PC-9 (cell line): ENCODE measurements at regions not wholly inside any gene's neighbourhood (a gene's known extent, or its start where the extent isn't known, plus 50 kb on each side); places are given as distances from the start of the nearest gene placed in this dataset.
A peak's percentile ranks its signal among the peaks of the same experiment; 100 is the strongest.

Source experiments
- BruUV-seq: library from RNA; stranded (reverse); fragments of 400-500 nt; replicated peaks from 2 replicates; lab custom pipeline; 2021; lab: Mats Ljungman, UMichigan
- CTCF ChIA-PET: fragments of 300-600 bp; sonication (Branson Sonifier 250); formaldehyde crosslinking; loops from one replicate; lab custom pipeline; 2022; ENCODE audit warnings: antibody characterized with exemption; lab: Charles Lee
- POLR2A ChIA-PET: fragments of 300-600 bp; sonication (Branson Sonifier 250); formaldehyde crosslinking; loops from one replicate; lab custom pipeline; 2022; ENCODE audit warnings: antibody characterized with exemption; ENCODE audit not compliant: unreplicated experiment; lab: Charles Lee
- DNase-seq, 2 experiments: peaks; one replicate each; pipeline versions ENCODE4 v3.0.0 to v3.0.0-alpha.2; 2015 to 2022; ENCODE audit warnings: mixed read lengths in 1 of 2
- H2AFZ ChIP-seq: fragments of 200-600 bp; sonication (generic); 2 replicates; pipeline ENCODE4 v1.8.1; 2017; ENCODE audit warnings: antibody characterized with exemption
- H3F3A ChIP-seq: fragments of 200-600 bp; sonication (generic); 2 replicates; pipeline ENCODE4 v1.8.1; 2017; ENCODE audit warnings: antibody characterized with exemption, mild to moderate bottlenecking, low read depth; ENCODE audit not compliant: insufficient read depth
- H3K27ac ChIP-seq: fragments of 200-600 bp; sonication (generic); 2 replicates; pipeline ENCODE4 v1.6.1; 2016; ENCODE audit warnings: mixed run types
- H3K27me3 ChIP-seq: fragments of 200-600 bp; sonication (generic); 2 replicates; pipeline ENCODE4 v1.6.1; 2016; ENCODE audit warnings: low read depth, mixed run types; ENCODE audit not compliant: insufficient read depth
- H3K36me3 ChIP-seq: fragments of 200-600 bp; sonication (generic); 2 replicates; pipeline ENCODE4 v1.6.1; 2016; ENCODE audit warnings: low read depth, mixed run types
- H3K4me1 ChIP-seq: fragments of 200-600 bp; sonication (generic); replicated peaks from 2 replicates; pipeline ENCODE4 v1.6.1; 2016; ENCODE audit warnings: mixed run types; ENCODE audit not compliant: insufficient read depth
- H3K4me2 ChIP-seq: fragments of 200-600 bp; sonication (generic); 2 replicates; pipeline ENCODE4 v1.6.1; 2017; ENCODE audit warnings: mixed run types
- H3K4me3 ChIP-seq: fragments of 200-600 bp; sonication (generic); 2 replicates; pipeline ENCODE4 v1.6.1; 2016; ENCODE audit warnings: mixed run types
- H3K79me2 ChIP-seq: fragments of 200-600 bp; sonication (generic); 2 replicates; pipeline ENCODE4 v1.6.1; 2017; ENCODE audit warnings: low read depth, mixed run types
- H3K9me2 ChIP-seq: fragments of 200-600 bp; sonication (generic); 2 replicates; pipeline ENCODE4 v1.8.1; 2017; ENCODE audit warnings: mild to moderate bottlenecking; ENCODE audit not compliant: insufficient read depth
- H3K9me3 ChIP-seq: fragments of 200-600 bp; sonication (generic); 2 replicates; pipeline ENCODE4 v1.8.1; 2016; ENCODE audit warnings: low read depth; ENCODE audit not compliant: insufficient read depth
- H4K20me1 ChIP-seq: fragments of 200-600 bp; sonication (generic); 2 replicates; pipeline ENCODE4 v1.8.1; 2017; ENCODE audit not compliant: insufficient read depth
- EZH2 ChIP-seq: fragments of 200-600 bp; sonication (generic); IDR thresholded peaks from 2 replicates; pipeline ENCODE4 v1.8.0; 2017; ENCODE audit warnings: antibody characterized with exemption, low read depth
- intact Hi-C: fragments of 100-400 bp; cut with micrococcal nuclease; formaldehyde crosslinking; loops from one replicate; pipeline ENCODE4 v1.10.0; 2022; ENCODE audit not compliant: unreplicated experiment
- TF ChIP-seq, protein P1 (sequence below): fragments of 200-600 bp; sonication (generic); conservative IDR thresholded peaks from 2 replicates; pipeline ENCODE4 v1.6.1; 2017; ENCODE audit warnings: mixed run types, antibody characterized with exemption, mild to moderate bottlenecking, moderate library complexity

DNA sequence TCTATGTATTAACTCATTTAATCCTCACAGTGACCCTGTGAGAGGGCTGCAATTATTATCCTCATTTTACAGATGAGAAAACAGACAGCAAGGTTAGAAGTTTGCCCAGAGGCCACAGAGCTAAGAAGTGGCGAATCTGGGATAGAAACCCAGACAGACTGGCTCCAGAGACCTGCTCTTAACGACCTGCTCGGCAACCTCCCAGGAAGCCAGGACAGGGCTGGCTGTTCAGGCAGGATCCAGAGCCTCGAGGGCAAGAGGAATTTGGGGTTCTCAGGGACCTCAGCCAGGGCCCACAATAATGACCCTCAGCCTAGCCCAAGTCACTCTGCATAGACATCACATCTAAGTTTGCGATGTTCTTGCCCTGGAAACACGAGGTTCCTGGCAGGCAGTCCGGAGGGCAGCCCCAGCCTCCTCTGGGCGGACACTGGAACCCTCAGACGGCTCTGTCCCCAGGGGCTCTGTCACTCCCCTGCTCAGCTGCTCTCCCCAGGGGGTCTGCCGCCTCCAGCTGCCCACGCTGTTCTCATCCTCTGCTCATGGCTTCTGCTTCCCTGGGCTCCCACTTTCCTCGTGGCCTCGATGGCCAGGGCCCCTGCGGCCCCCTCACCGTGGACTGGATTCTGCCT, 138.5 kb upstream of the ERCC6L2 start:
- no peaks in the 10 kb centered on the region for H4K20me1 ChIP-seq
- BruUV-seq = no TSS peak
- peaks cover 8% of the 10 kb centered on the region; the same call in 1 of the 2 replicates for H3K27me3 ChIP-seq
- H3K9me2 ChIP-seq = no peaks in the 10 kb centered on the region
- ChIA-PET CTCF (interaction anchor here (0.5 to 1.1 kb wide), 4 partner anchors 10 to 1284 kb away, joined by 4 to 6 read pairs (median 4); no protein-coding TSS in a partner anchor), POLR2A (no interaction called here)
- no peak overlapping the region for H3K27ac ChIP-seq
- no peaks in the 10 kb centered on the region for H3F3A ChIP-seq
- H3K36me3 ChIP-seq = no peaks in the 10 kb centered on the region
- no peaks in the 10 kb centered on the region for H3K79me2 ChIP-seq
- no peak overlapping the region for H2AFZ ChIP-seq
- H3K4me2 ChIP-seq = no peak overlapping the region
- intact Hi-C loops = no loop called here
- no peaks in the 10 kb centered on the region for H3K4me1 ChIP-seq
- DNase-seq = no peak
- H3K9me3 ChIP-seq = no peaks in the 10 kb centered on the region
- TF ChIP-seq, protein P1, sequence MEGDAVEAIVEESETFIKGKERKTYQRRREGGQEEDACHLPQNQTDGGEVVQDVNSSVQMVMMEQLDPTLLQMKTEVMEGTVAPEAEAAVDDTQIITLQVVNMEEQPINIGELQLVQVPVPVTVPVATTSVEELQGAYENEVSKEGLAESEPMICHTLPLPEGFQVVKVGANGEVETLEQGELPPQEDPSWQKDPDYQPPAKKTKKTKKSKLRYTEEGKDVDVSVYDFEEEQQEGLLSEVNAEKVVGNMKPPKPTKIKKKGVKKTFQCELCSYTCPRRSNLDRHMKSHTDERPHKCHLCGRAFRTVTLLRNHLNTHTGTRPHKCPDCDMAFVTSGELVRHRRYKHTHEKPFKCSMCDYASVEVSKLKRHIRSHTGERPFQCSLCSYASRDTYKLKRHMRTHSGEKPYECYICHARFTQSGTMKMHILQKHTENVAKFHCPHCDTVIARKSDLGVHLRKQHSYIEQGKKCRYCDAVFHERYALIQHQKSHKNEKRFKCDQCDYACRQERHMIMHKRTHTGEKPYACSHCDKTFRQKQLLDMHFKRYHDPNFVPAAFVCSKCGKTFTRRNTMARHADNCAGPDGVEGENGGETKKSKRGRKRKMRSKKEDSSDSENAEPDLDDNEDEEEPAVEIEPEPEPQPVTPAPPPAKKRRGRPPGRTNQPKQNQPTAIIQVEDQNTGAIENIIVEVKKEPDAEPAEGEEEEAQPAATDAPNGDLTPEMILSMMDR = no peak
- TF ChIP-seq EZH2 = no peak
- no peak overlapping the region for H3K4me3 ChIP-seq

- intact Hi-C loops = no loop called here
- H3K27ac ChIP-seq = no peak overlapping the region
- H3K27me3 ChIP-seq = peaks cover 13% of the 10 kb centered on the region; the same call in 1 of the 2 replicates
- no peaks in the 10 kb centered on the region for H3F3A ChIP-seq
- no peaks in the 10 kb centered on the region for H3K79me2 ChIP-seq
- no peaks in the 10 kb centered on the region for H3K4me1 ChIP-seq
- H3K9me3 ChIP-seq = no peaks in the 10 kb centered on the region
- H3K4me2 ChIP-seq = no peak overlapping the region
- H3K36me3 ChIP-seq = no peaks in the 10 kb centered on the region
- TF ChIP-seq, protein P1 = peak; percentile 58; the same call in 1 of the 2 replicates
- no peak for TF ChIP-seq EZH2
- POLR2A ChIA-PET = no interaction called here
- H3K4me3 ChIP-seq = no peak overlapping the region
- no peak for DNase-seq
- no TSS peak for BruUV-seq
- H2AFZ ChIP-seq = no peak overlapping the region
- H3K9me2 ChIP-seq = no peaks in the 10 kb centered on the region
- no peaks in the 10 kb centered on the region for H4K20me1 ChIP-seq
- CTCF ChIA-PET = interaction anchor here (0.5 to 1.1 kb wide), 5 partner anchors 10 to 1283 kb away, joined by 4 to 6 read pairs (median 5); no protein-coding TSS in a partner anchor
Measured at GRCh38 chr9:95736370-95736769, 139.1 kb upstream of the ERCC6L2 start.

- no peak for DNase-seq
- no peaks in the 10 kb centered on the region for H3K9me3 ChIP-seq
- H3F3A ChIP-seq = no peaks in the 10 kb centered on the region
- no peaks in the 10 kb centered on the region for H3K36me3 ChIP-seq
- TF ChIP-seq EZH2 = no peak
- TF ChIP-seq, protein P1 = no peak
- no peaks in the 10 kb centered on the region for H3K79me2 ChIP-seq
- no peaks in the 10 kb centered on the region for H3K9me2 ChIP-seq
- no peaks in the 10 kb centered on the region for H4K20me1 ChIP-seq
- no peak overlapping the region for H3K27ac ChIP-seq
- no peak overlapping the region for H3K4me2 ChIP-seq
- BruUV-seq = no TSS peak
- no peak overlapping the region for H3K4me3 ChIP-seq
- CTCF ChIA-PET = interaction anchor here (0.6 to 1.1 kb wide), 3 partner anchors 9 to 74 kb away, joined by 4 to 5 read pairs (median 5); no protein-coding TSS in a partner anchor
- H3K4me1 ChIP-seq = no peaks in the 10 kb centered on the region
- H3K27me3 ChIP-seq = peaks cover 17% of the 10 kb centered on the region; the same call in 1 of the 2 replicates
- no peak overlapping the region for H2AFZ ChIP-seq
- POLR2A ChIA-PET = no interaction called here
- intact Hi-C loops = no loop called here
Measured at GRCh38 chr9:95735701-95736100, 139.8 kb upstream of the ERCC6L2 start.
